ENCODE measurements at regions not wholly inside any gene's neighbourhood (a gene's known extent, or its start where the extent isn't known, plus 50 kb on each side); places are given as distances from the start of the nearest gene placed in this dataset.

DNA sequence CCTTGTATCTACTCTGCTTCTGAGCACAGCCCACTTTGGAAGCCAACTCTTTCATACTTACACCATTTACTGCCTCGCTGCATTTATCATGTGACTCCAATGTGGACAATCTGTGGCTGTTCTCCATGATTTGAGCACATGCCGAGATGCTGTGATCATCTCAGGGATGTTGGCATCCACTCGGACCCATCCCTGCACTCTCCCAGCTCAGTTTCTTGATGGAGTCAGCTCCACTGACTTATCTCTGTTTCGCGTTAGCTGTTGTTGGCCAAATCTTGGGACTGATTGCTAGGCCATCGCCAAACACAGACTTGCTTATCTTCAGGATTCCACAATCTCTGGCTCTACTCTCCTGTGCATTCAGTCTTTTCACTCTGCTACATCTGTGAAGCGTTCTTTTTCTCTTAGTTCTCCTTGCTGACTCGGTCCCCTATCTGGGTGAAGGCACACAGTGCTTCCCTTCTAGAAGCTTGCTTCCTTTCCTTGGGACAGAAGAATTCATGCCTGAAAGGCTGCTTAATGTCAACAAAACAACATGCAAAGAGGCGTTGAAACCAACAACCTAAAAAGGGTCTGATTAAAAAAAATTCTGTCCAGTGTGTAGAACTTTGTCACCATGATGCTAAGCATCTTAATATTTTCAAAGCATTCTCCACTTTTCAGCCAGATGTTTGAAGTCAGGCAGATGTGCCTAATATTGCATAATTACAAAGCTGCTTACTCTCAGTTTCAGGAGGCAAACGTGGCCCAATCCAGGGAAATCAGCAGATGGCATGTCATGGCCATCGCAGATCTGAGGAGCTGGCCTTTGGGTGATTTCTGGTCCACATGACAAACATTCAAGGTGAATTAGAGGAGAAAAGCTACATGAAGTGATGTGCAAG, 120.7 kb downstream of the NGF start:
- ATAC-seq, result no peak
- TF ChIP-seq ARNTL (CRISPR knock-in tag; IDR thresholded peaks at IDR 0.05; ENCODE audit: borderline replicate concordance, low read depth) (no peak), ZFP30 (CRISPR knock-in tag; IDR thresholded peaks at IDR 0.05) (no peak)

DNA sequence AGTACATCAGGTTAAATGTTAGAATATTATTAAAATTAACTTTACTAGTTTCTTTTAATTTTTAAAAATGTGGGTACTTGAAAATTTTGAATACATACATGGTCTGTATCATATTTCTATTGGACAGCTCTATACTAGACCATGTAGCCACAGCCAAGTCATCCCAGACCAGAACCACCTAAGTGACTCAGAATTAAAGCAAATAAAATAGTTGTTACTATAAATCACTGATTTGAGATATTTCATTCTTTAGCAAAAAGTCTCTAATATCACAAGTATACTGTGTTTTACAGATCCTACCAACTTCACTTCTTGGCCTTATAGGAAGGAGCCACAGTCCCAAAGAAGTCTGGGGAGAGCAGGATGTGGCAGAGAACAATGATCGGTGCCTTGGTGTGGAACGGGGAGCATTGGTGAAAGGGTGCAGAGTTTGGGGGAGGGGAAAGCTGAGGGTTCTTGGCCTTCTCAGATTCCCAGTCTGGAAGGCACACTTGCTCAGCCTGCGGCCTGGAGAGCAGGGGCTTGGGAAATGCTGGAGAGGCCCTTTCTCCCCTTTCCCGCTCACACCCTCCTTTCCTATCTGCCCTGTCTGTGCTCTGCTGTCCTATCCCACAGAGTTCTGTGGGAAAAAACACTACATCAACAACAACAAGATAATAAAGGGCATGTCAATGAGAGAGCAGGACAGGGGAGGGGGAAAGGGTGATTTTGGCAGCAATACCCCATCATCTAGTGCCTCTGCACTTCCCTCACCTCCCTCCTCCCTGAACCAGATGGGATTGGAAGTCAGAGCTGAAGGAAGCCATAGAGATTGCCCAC, 122.1 kb downstream of the NGF start:
- TF ChIP-seq, protein P1, sequence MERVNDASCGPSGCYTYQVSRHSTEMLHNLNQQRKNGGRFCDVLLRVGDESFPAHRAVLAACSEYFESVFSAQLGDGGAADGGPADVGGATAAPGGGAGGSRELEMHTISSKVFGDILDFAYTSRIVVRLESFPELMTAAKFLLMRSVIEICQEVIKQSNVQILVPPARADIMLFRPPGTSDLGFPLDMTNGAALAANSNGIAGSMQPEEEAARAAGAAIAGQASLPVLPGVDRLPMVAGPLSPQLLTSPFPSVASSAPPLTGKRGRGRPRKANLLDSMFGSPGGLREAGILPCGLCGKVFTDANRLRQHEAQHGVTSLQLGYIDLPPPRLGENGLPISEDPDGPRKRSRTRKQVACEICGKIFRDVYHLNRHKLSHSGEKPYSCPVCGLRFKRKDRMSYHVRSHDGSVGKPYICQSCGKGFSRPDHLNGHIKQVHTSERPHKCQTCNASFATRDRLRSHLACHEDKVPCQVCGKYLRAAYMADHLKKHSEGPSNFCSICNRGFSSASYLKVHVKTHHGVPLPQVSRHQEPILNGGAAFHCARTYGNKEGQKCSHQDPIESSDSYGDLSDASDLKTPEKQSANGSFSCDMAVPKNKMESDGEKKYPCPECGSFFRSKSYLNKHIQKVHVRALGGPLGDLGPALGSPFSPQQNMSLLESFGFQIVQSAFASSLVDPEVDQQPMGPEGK (CRISPR knock-in tag; IDR thresholded peaks at IDR 0.05; ENCODE audit: borderline replicate concordance), result no peak
- no peak for TF ChIP-seq ZFP30 (CRISPR knock-in tag; IDR thresholded peaks at IDR 0.05)
- no peak for TF ChIP-seq ESRRG (CRISPR knock-in tag; IDR thresholded peaks at IDR 0.05)
- no peak for TF ChIP-seq ZFP3 (CRISPR knock-in tag; IDR thresholded peaks at IDR 0.05)
- TF ChIP-seq SNAI2 (CRISPR knock-in tag; IDR thresholded peaks at IDR 0.05), result no peak
- TF ChIP-seq GLIS3 (CRISPR knock-in tag; IDR thresholded peaks at IDR 0.05), result no peak
- TF ChIP-seq, protein P2, sequence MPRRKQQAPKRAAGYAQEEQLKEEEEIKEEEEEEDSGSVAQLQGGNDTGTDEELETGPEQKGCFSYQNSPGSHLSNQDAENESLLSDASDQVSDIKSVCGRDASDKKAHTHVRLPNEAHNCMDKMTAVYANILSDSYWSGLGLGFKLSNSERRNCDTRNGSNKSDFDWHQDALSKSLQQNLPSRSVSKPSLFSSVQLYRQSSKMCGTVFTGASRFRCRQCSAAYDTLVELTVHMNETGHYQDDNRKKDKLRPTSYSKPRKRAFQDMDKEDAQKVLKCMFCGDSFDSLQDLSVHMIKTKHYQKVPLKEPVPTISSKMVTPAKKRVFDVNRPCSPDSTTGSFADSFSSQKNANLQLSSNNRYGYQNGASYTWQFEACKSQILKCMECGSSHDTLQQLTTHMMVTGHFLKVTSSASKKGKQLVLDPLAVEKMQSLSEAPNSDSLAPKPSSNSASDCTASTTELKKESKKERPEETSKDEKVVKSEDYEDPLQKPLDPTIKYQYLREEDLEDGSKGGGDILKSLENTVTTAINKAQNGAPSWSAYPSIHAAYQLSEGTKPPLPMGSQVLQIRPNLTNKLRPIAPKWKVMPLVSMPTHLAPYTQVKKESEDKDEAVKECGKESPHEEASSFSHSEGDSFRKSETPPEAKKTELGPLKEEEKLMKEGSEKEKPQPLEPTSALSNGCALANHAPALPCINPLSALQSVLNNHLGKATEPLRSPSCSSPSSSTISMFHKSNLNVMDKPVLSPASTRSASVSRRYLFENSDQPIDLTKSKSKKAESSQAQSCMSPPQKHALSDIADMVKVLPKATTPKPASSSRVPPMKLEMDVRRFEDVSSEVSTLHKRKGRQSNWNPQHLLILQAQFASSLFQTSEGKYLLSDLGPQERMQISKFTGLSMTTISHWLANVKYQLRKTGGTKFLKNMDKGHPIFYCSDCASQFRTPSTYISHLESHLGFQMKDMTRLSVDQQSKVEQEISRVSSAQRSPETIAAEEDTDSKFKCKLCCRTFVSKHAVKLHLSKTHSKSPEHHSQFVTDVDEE (CRISPR knock-in tag; IDR thresholded peaks at IDR 0.05), result no peak
- no peak for TF ChIP-seq ZNF565 (CRISPR knock-in tag; conservative IDR thresholded peaks at IDR 0.05; ENCODE audit: low read depth)
- no peak for TF ChIP-seq TOX (CRISPR knock-in tag; IDR thresholded peaks at IDR 0.05; ENCODE audit: borderline replicate concordance)
- no peak for TF ChIP-seq ARNTL (CRISPR knock-in tag; IDR thresholded peaks at IDR 0.05; ENCODE audit: borderline replicate concordance, low read depth)
- TF ChIP-seq, protein P3, sequence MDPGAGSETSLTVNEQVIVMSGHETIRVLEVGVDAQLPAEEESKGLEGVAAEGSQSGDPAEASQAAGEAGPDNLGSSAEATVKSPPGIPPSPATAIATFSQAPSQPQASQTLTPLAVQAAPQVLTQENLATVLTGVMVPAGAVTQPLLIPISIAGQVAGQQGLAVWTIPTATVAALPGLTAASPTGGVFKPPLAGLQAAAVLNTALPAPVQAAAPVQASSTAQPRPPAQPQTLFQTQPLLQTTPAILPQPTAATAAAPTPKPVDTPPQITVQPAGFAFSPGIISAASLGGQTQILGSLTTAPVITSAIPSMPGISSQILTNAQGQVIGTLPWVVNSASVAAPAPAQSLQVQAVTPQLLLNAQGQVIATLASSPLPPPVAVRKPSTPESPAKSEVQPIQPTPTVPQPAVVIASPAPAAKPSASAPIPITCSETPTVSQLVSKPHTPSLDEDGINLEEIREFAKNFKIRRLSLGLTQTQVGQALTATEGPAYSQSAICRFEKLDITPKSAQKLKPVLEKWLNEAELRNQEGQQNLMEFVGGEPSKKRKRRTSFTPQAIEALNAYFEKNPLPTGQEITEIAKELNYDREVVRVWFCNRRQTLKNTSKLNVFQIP (CRISPR knock-in tag; IDR thresholded peaks at IDR 0.05; ENCODE audit: borderline replicate concordance, low read depth), result no peak
- peak; percentile 34; the same call in 1 of the 3 replicates for ATAC-seq

DNA sequence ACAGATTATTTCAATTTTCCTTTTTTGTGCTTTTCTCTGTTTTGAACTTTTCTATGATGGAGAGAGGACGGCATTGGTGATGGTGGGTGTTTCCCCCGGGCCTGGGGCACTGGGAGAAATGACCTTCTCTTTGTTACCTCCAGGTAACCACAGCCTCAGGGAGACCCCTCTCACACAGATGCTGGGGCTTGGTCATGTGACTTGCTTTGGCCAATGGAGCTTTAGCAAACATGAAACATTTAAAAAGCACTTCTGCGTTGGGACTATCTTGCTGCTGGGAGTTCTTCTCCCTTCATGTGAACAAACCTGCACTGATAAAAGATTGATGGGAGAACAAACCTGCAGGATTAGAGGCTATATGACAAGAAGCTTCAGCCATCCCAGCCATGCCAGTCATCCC, 122.9 kb downstream of the NGF start:
- no peak for ATAC-seq
- TF ChIP-seq CSDC2 (CRISPR knock-in tag; IDR thresholded peaks at IDR 0.05) (no peak), OSR1 (CRISPR knock-in tag; IDR thresholded peaks at IDR 0.05) (no peak), ZC3H10 (CRISPR knock-in tag; IDR thresholded peaks at IDR 0.05) (no peak), ARNTL (CRISPR knock-in tag; IDR thresholded peaks at IDR 0.05; ENCODE audit: borderline replicate concordance, low read depth) (no peak), ZNF8 (CRISPR knock-in tag; IDR thresholded peaks at IDR 0.05) (no peak), ZNF70 (CRISPR knock-in tag; IDR thresholded peaks at IDR 0.05) (no peak), TOX (CRISPR knock-in tag; IDR thresholded peaks at IDR 0.05; ENCODE audit: borderline replicate concordance) (no peak)
- TF ChIP-seq, protein P3 (CRISPR knock-in tag; IDR thresholded peaks at IDR 0.05; ENCODE audit: borderline replicate concordance, low read depth), result no peak

DNA sequence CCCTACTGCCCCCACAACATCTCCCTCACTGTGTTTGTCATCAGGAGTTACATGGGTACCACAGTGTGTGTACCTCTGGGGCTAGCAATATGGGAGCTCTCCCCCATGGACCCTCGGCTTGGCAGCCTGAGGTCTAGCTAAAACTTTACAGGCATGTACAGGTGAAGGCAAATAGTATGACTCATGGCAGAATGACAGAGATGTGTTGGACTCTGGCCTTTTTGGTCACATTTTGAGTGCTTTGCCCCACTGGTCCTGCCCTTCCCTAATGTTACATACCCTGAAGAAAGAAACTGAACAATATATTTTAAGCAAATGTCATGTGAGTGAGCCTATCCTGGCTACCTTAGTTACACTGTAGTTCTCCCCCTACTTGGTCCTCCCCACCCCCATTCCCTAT, 124.0 kb downstream of the NGF start:
- no peak for ATAC-seq
- TF ChIP-seq ESRRG (CRISPR knock-in tag; IDR thresholded peaks at IDR 0.05) (no peak), ARNTL (CRISPR knock-in tag; IDR thresholded peaks at IDR 0.05; ENCODE audit: borderline replicate concordance, low read depth) (no peak), PPARA (CRISPR knock-in tag; IDR thresholded peaks at IDR 0.05; ENCODE audit: borderline replicate concordance) (no peak), ISL1 (CRISPR knock-in tag; IDR thresholded peaks at IDR 0.05) (no peak), OSR1 (CRISPR knock-in tag; IDR thresholded peaks at IDR 0.05) (no peak), GLIS3 (CRISPR knock-in tag; IDR thresholded peaks at IDR 0.05) (no peak), ZC3H10 (CRISPR knock-in tag; IDR thresholded peaks at IDR 0.05) (no peak), TCF4 (CRISPR knock-in tag; IDR thresholded peaks at IDR 0.05; ENCODE audit: borderline replicate concordance) (no peak), RARB (CRISPR knock-in tag; IDR thresholded peaks at IDR 0.05) (no peak)
- TF ChIP-seq, protein P2 (CRISPR knock-in tag; IDR thresholded peaks at IDR 0.05), result no peak
- TF ChIP-seq, protein P4, sequence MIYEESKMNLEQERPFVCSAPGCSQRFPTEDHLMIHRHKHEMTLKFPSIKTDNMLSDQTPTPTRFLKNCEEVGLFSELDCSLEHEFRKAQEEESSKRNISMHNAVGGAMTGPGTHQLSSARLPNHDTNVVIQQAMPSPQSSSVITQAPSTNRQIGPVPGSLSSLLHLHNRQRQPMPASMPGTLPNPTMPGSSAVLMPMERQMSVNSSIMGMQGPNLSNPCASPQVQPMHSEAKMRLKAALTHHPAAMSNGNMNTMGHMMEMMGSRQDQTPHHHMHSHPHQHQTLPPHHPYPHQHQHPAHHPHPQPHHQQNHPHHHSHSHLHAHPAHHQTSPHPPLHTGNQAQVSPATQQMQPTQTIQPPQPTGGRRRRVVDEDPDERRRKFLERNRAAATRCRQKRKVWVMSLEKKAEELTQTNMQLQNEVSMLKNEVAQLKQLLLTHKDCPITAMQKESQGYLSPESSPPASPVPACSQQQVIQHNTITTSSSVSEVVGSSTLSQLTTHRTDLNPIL (CRISPR knock-in tag; IDR thresholded peaks at IDR 0.05; ENCODE audit: low read depth), result no peak

All from SK-N-SH treated with all-trans-retinoic acid at 6 μM for 48 hours (cell line).